A673 (cell line): ENCODE measurements at regions not wholly inside any gene's neighbourhood (a gene's known extent, or its start where the extent isn't known, plus 50 kb on each side); places are given as distances from the start of the nearest gene placed in this dataset.

Experiments
- BruUV-seq: library from RNA; stranded (reverse); fragments of 400-500 nt; replicated peaks from 2 replicates; lab custom pipeline; 2021; lab: Mats Ljungman, UMichigan
- CTCF ChIA-PET: fragments of 300-600 bp; sonication (Branson Sonifier 250); formaldehyde crosslinking; loops from one replicate; lab custom pipeline; 2022; ENCODE audit warnings: antibody characterized with exemption; lab: Charles Lee
- POLR2A ChIA-PET: fragments of 300-600 bp; sonication (Branson Sonifier 250); formaldehyde crosslinking; loops from one replicate; lab custom pipeline; 2022; ENCODE audit warnings: antibody characterized with exemption; ENCODE audit not compliant: low non-redundant PET; lab: Charles Lee
- DNase-seq: peaks from one replicate; pipeline ENCODE4 v3.0.0-alpha.2; 2015; ENCODE audit warnings: low spot score
- H3K27ac ChIP-seq: fragments of 200-600 bp; sonication (generic); 2 replicates; pipeline ENCODE4 v1.5.1; 2016; ENCODE audit warnings: mixed run types, low read depth, mild to moderate bottlenecking, mixed read lengths, antibody characterized with exemption, low read length; ENCODE audit not compliant: poor library complexity, severe bottlenecking
- H3K27me3 ChIP-seq: fragments of 200-600 bp; sonication (generic); replicated peaks from 2 replicates; pipeline ENCODE4 v1.6.1; 2017; ENCODE audit warnings: mixed run types, low read depth, mild to moderate bottlenecking, mixed read lengths, antibody characterized with exemption, low read length; ENCODE audit not compliant: insufficient read depth, poor library complexity
- H3K36me3 ChIP-seq: fragments of 200-600 bp; sonication (generic); 2 replicates; pipeline ENCODE4 v1.6.1; 2016; ENCODE audit warnings: mixed run types, mild to moderate bottlenecking, mixed read lengths, antibody characterized with exemption, low read length; ENCODE audit not compliant: insufficient read depth, poor library complexity, severe bottlenecking
- H3K4me1 ChIP-seq: fragments of 200-600 bp; sonication (generic); 2 replicates; pipeline ENCODE4 v1.6.1; 2017; ENCODE audit warnings: mixed run types, mild to moderate bottlenecking, mixed read lengths, antibody characterized with exemption, low read length; ENCODE audit not compliant: insufficient read depth, poor library complexity, severe bottlenecking
- H3K4me3 ChIP-seq: fragments of 200-600 bp; sonication (generic); 2 replicates; pipeline ENCODE4 v1.5.1; 2016; ENCODE audit warnings: low read depth, mixed run types, mild to moderate bottlenecking, mixed read lengths, low read length; ENCODE audit not compliant: poor library complexity, severe bottlenecking
- H3K9me3 ChIP-seq: fragments of 200-600 bp; sonication (generic); 2 replicates; pipeline ENCODE4 v1.6.1; 2016; ENCODE audit warnings: mixed run types, low read depth, mild to moderate bottlenecking, mixed read lengths, antibody characterized with exemption, low read length; ENCODE audit not compliant: poor library complexity, severe bottlenecking
- EZH2 ChIP-seq: fragments of 200-600 bp; sonication (generic); IDR thresholded peaks from 2 replicates; pipeline ENCODE4 v1.6.1; 2017; ENCODE audit warnings: borderline replicate concordance, low read depth, mild to moderate bottlenecking, mixed read lengths, antibody characterized with exemption, low read length; ENCODE audit not compliant: poor library complexity, severe bottlenecking
- intact Hi-C: fragments of 100-400 bp; cut with micrococcal nuclease; formaldehyde crosslinking; loops from one replicate; pipeline ENCODE4 v1.10.0; 2022; ENCODE audit not compliant: unreplicated experiment
- TF ChIP-seq, protein P1 (sequence below): fragments of 300-800, 200-600 bp; sonication (generic); conservative IDR thresholded peaks from 2 replicates; pipeline ENCODE4 v1.5.1; 2017; ENCODE audit warnings: low read depth, mild to moderate bottlenecking, antibody characterized with exemption, low read length, moderate library complexity, mixed read lengths

DNA sequence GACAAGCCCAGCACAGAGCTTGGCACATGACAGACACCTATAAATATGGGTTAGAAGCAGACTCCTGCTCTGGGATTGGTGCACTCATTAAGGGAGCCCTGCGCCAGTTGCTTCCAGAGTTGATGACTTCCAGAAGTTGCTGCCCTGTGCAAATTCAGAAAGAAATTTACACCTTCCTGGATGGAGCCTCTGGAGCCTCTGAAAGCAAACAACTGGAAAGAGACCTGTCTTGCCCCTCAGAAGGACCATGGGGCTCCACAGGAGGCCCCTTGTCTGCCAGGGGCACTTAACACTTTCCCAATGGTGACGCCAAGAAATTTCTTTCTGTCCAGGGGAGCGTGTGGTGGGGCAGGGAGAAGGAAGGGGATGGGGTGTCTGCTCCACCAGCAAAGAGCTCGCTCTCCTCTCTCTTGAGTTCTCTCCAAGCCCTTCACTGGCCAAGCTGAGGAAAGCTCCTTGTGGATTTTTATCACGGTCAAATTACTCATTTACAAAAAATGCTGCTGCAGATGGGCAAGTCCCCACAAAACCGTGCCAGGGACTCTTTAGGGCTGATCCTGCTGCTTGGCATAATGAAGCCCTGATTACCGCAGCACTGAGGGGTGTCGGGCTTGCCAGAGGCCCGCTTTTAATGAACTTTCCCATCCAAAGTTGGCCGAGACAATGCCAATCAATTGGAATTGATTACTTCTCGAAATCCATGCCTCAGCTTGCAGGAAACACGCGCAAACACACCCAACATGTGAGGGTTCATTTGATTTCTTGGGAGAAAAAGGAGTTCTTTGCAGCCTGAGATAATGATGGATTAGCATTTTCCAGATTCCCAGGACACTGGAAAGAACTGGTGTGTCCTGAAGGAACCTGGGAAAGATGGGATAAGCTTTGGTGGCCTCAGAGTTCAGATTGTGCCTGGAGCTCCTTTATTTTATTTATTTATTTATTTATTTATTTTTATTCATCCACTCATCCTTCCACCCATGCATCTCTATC lies 583.6 kb upstream of the CDH5 start:
- intact Hi-C loops = no loop called here
- TF ChIP-seq, protein P1, sequence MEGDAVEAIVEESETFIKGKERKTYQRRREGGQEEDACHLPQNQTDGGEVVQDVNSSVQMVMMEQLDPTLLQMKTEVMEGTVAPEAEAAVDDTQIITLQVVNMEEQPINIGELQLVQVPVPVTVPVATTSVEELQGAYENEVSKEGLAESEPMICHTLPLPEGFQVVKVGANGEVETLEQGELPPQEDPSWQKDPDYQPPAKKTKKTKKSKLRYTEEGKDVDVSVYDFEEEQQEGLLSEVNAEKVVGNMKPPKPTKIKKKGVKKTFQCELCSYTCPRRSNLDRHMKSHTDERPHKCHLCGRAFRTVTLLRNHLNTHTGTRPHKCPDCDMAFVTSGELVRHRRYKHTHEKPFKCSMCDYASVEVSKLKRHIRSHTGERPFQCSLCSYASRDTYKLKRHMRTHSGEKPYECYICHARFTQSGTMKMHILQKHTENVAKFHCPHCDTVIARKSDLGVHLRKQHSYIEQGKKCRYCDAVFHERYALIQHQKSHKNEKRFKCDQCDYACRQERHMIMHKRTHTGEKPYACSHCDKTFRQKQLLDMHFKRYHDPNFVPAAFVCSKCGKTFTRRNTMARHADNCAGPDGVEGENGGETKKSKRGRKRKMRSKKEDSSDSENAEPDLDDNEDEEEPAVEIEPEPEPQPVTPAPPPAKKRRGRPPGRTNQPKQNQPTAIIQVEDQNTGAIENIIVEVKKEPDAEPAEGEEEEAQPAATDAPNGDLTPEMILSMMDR = no peak
- TF ChIP-seq EZH2 = no peak
- Histone ChIP-seq H3K4me3 (no peak overlapping the region), H3K27ac (no peak overlapping the region), H3K36me3 (no peaks in the 10 kb centered on the region), H3K27me3 (no peaks in the 10 kb centered on the region), H3K4me1 (no peaks in the 10 kb centered on the region), H3K9me3 (no peaks in the 10 kb centered on the region)
- ChIA-PET POLR2A (interaction anchor here (0.7 kb wide), 1 partner anchor 242 kb away, joined by 5 read pairs; no protein-coding TSS in a partner anchor), CTCF (no interaction called here)
- DNase-seq = peak; percentile 44
- BruUV-seq = no TSS peak

DNA sequence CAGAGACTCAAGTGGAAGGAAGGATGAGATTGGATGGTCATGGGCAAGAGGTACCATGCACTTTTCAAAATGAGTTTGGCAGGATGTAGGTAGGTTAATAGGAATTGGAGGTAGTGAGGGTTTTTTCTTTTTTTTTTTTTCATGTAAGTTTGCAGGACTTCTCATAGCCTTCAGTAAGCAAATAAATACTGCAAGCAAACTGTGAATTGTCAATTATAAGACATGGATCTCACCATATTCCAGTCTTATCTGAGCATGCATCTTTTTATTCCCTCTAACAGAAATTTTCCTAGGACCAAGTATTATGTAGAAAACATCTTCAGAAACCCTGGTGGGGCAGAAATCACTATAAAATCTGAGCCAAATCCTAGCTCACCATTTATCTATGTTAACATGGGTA lies 584.6 kb upstream of the CDH5 start:
- H3K27ac ChIP-seq = no peak overlapping the region
- peaks cover 4% of the 10 kb centered on the region for H3K9me3 ChIP-seq
- ChIA-PET CTCF (no interaction called here), POLR2A (no interaction called here)
- BruUV-seq = no TSS peak
- no peak overlapping the region for H3K4me3 ChIP-seq
- intact Hi-C loops = no loop called here
- no peaks in the 10 kb centered on the region for H3K36me3 ChIP-seq
- no peaks in the 10 kb centered on the region for H3K4me1 ChIP-seq
- no peaks in the 10 kb centered on the region for H3K27me3 ChIP-seq
- TF ChIP-seq, protein P1 = no peak
- TF ChIP-seq EZH2 = no peak
- no peak for DNase-seq

DNA sequence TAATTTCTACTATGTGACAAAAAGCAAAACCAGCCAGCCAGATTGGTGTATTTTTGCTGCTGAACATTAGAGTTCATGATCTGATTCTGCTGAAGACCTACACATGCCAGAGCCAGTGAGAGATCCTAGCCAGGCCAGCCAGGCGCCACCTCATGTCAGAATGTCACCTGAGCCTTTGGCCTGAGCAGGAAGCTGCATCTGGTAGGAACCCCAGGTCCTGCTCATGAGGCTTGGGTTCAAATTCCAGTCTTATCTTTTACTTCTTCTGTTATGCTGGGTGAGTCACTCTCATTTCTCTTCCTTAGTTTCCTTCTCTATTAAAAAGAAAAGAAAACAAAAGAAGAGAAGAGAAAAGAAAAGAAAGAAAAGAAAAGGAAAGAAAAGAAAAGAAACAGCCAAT lies 585.1 kb upstream of the CDH5 start:
- ChIA-PET POLR2A (no interaction called here), CTCF (no interaction called here)
- Histone ChIP-seq H3K4me3 (no peak overlapping the region), H3K27me3 (no peaks in the 10 kb centered on the region), H3K27ac (no peak overlapping the region), H3K9me3 (peaks cover 8% of the 10 kb centered on the region), H3K4me1 (no peaks in the 10 kb centered on the region), H3K36me3 (no peaks in the 10 kb centered on the region)
- BruUV-seq = no TSS peak
- no peak for TF ChIP-seq EZH2
- TF ChIP-seq, protein P1 = no peak
- no peak for DNase-seq
- intact Hi-C loops = no loop called here
